ENCODE measurements at regions not wholly inside any gene's neighbourhood (a gene's known extent, or its start where the extent isn't known, plus 50 kb on each side); places are given as distances from the start of the nearest gene placed in this dataset.

- no peak for TF ChIP-seq POLR2A (IDR thresholded peaks at IDR 0.05; ENCODE audit: low read length)
- no peak for TF ChIP-seq GATA1 (IDR thresholded peaks at IDR 0.05; ENCODE audit: low read depth, low read length)
Measured at GRCh38 chr18:51953521-51953920, 386.5 kb upstream of the DCC start.
